Heart right ventricle (tissue), 16 donors: ENCODE measurements at regions not wholly inside any gene's neighbourhood (a gene's known extent, or its start where the extent isn't known, plus 50 kb on each side); places are given as distances from the start of the nearest gene placed in this dataset.

Source experiments
- ATAC-seq, 8 donors: fragments of 200-7000 bp; cut with Tn5 transposase; one replicate each; pipeline ENCODE4 v1.9.1; 2020; ENCODE audit warnings: mild to moderate bottlenecking in 8 of 8, moderate library complexity in 8 of 8, moderate number of reproducible peaks in 1 of 8
- DNase-seq, 2 donors: peaks; one replicate each; pipeline ENCODE4 v3.0.0-alpha.2; 2020
- H3K27ac ChIP-seq, 10 donors: fragments of 200-600 bp; sonication (generic) in 2 of 10; one replicate each; pipeline versions ENCODE4 v1.5.0 to v1.8.0; 2020 to 2022; ENCODE audit warnings: mild to moderate bottlenecking in 3 of 10
- H3K27me3 ChIP-seq, 7 donors: fragments of 200-600 bp; one replicate each; pipeline ENCODE4 v1.8.0; 2021 to 2022; ENCODE audit warnings: mild to moderate bottlenecking in 2 of 7
- H3K36me3 ChIP-seq, 9 donors: fragments of 200-600 bp; sonication (generic) in 1 of 9; one replicate each; pipeline versions ENCODE4 v1.5.0 to v1.8.0; 2020 to 2022; ENCODE audit warnings: mild to moderate bottlenecking in 2 of 9
- H3K4me1 ChIP-seq, 9 donors: fragments of 200-600 bp; sonication (generic) in 1 of 9; one replicate each; pipeline versions ENCODE4 v1.5.0 to v1.8.0; 2020 to 2022; ENCODE audit warnings: mild to moderate bottlenecking in 4 of 9
- H3K4me3 ChIP-seq, 10 donors: fragments of 200-600 bp; sonication (generic) in 2 of 10; one replicate each; pipeline versions ENCODE4 v1.5.0 to v1.8.0; 2020 to 2022; ENCODE audit warnings: mild to moderate bottlenecking in 7 of 10, moderate library complexity in 2 of 10
- H3K9me3 ChIP-seq, 11 donors: fragments of 200-600 bp in 10 of 11; sonication (generic) in 2 of 11; one replicate each; pipeline versions ENCODE4 v1.5.0 to v1.8.0; 2013 to 2022; ENCODE audit warnings: mild to moderate bottlenecking in 2 of 11, control low read depth in 1 of 11, moderate library complexity in 1 of 11
- WGBS, 2 donors: extraction: QIAGEN DNeasy Blood & Tissue Kit; methylation state at CpG; one replicate each; pipeline ENCODE4 v1.1.7; 2013; ENCODE audit warnings: inconsistent platforms in 1 of 2; 5-methylcytosine and 5-hydroxymethylcytosine counted together
- intact Hi-C, 10 donors: fragments of 100-400 bp; cut with DNase I; formaldehyde crosslinking; loops; one replicate each; pipeline versions ENCODE4 v1.11.1 to v1.14.2; 2022
- TF ChIP-seq, protein P1 (sequence below), 9 donors: fragments of 200-600 bp; sonication (generic) in 2 of 9; IDR thresholded peaks; one replicate each; pipeline versions ENCODE4 v1.5.0 to v1.8.0; 2021 to 2022; ENCODE audit warnings: antibody characterized with exemption in 9 of 9, mild to moderate bottlenecking in 5 of 9, moderate library complexity in 1 of 9
- donor health status: Arrhythmogenic right ventricular cardiomyopathy.
- donor health status: ischemic (EF 13 %, LVEDD 7.1; RV severe dilation, severe dysfunction).
- donor health status: healthy with polysubstance abuse.
- donor health status: DM: no; HTN: yes; CAD: no.
- donor health status: DM: no; HTN: no; CAD: no.
- donor health status: ischemic (EF 25% LVEDD 6.9; RV normal size, moderate dysfunction).
- donor health status: ischemic (EF 25% LVEDD 5.7; RV mildly dilated, moderate dysfunction).
- donor health status: healthy.
- donor health status: DM: yes; HTN: yes; CAD: no.
- donor health status: Ischemic cardiomyopathy.
- donor health status: ischemic (EF 35%, LVEDD 5.7; RV mildly dilated, moderate dysfunction).
- donor health status: nonischemic (EF 11% LVEDD 7.7; RV severe dilation, severe dysfunction).
- donor health status: DM: yes; HTN: yes; CAD: no.
- donor health status: PGD.
- donor health status: ischemic (EF 29% LVEDD 5.4; RV normal size, mild dysfunction).
- donor health status: nonischemic (EF 23%, LVEDD 6.1; RV moderate dilation, normal function).

DNA sequence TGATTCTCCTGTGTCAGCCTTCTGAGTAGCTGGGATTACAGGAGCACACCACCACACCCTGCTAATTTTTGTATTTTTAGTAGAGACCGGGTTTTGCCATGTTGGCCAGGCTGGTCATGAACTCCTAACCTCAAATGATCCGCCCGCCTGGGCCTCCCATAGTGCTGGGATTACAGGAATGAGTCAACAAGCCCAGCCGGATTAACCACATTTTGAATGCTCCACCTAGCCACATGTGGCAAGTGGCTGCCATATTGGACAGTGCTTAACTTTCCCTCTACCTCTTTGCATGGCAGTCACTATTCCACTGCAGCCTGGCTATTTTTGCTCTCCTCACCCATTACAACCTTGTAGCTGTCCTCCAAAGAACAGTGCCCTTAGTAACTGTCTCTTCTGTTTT, 160.1 kb downstream of the GATA3 start:
- Histone ChIP-seq H3K36me3 (no peaks in the 10 kb centered on the region), H3K4me3 (no peak overlapping the region), H3K9me3 (peaks cover 0 to 11% (median 0%) of the 10 kb centered on the region in 11 donors), H3K4me1 (no peaks in the 10 kb centered on the region), H3K27ac (no peak overlapping the region), H3K27me3 (peaks cover 0 to 6% (median 0%) of the 10 kb centered on the region in 7 donors)
- no peak for ATAC-seq
- DNase-seq, result no peak
- 93 to 95% methylated on average over 4 of the region's 4 CpGs for WGBS, 2 donors
- TF ChIP-seq, protein P1, sequence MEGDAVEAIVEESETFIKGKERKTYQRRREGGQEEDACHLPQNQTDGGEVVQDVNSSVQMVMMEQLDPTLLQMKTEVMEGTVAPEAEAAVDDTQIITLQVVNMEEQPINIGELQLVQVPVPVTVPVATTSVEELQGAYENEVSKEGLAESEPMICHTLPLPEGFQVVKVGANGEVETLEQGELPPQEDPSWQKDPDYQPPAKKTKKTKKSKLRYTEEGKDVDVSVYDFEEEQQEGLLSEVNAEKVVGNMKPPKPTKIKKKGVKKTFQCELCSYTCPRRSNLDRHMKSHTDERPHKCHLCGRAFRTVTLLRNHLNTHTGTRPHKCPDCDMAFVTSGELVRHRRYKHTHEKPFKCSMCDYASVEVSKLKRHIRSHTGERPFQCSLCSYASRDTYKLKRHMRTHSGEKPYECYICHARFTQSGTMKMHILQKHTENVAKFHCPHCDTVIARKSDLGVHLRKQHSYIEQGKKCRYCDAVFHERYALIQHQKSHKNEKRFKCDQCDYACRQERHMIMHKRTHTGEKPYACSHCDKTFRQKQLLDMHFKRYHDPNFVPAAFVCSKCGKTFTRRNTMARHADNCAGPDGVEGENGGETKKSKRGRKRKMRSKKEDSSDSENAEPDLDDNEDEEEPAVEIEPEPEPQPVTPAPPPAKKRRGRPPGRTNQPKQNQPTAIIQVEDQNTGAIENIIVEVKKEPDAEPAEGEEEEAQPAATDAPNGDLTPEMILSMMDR (IDR thresholded peaks at IDR 0.05), result no peak
- intact Hi-C loops, result no loop called here

DNA sequence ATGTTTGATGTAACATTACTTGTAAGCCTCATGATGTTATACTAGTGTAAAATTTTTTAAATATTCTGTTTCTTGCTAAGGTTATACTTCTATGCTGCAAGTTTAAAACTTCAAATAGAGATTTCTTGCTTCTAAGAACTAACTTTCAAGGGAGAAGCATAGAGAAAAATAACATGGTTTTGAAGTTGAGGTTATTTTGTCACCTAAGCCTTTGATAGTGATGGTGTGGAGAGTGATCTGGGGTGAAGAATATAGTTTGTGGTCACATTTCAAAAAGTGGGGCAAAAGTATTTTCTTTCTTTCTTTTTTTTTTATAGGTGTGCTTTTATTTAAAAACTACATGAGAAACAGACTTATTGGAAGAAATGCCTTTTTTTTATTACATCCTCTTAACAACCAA, 162.4 kb downstream of the GATA3 start:
- H3K9me3 ChIP-seq, result peaks cover 0 to 11% (median 0%) of the 10 kb centered on the region in 11 donors
- intact Hi-C loops, result no loop called here
- ATAC-seq, result no peak
- peaks cover 0 to 2% (median 0%) of the 10 kb centered on the region in 7 donors for H3K27me3 ChIP-seq
- no peaks in the 10 kb centered on the region for H3K36me3 ChIP-seq
- no peak for DNase-seq
- H3K27ac ChIP-seq, result no peak overlapping the region
- TF ChIP-seq, protein P1 (IDR thresholded peaks at IDR 0.05), result no peak
- no peak overlapping the region for H3K4me3 ChIP-seq
- peaks cover 0 to 4% (median 0%) of the 10 kb centered on the region in 9 donors for H3K4me1 ChIP-seq

DNA sequence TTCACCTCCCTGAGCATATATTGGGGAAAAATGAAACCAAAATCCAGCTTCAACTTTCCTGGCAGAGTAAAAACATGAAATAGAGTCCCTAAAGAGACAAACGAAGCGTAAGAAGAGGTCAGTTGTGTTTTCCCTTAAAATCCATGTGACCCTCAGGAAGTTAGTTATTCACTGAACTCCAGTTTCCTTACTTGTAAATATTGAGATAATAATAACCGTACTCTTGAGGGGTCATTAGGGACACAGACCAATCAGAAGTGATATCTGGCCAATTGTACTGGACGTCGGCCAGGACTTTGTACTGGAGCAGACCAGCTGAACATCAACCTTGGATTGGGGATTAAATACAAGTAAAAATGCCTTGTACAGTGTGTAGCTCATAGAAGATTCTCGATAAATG, 167.0 kb downstream of the GATA3 start:
- Histone ChIP-seq H3K27me3 (no peaks in the 10 kb centered on the region), H3K36me3 (no peaks in the 10 kb centered on the region), H3K4me1 (peaks cover 0 to 6% (median 0%) of the 10 kb centered on the region in 9 donors), H3K4me3 (peak overlapping the region in 5 of 10 donors; percentile 21 to 33 (median 25)), H3K27ac (peak overlapping the region in 5 of 10 donors; percentile 0 to 23 (median 16)), H3K9me3 (peaks cover 0 to 11% (median 0%) of the 10 kb centered on the region in 11 donors)
- WGBS, 2 donors, result 39 to 46% methylated on average over 6 of the region's 6 CpGs
- intact Hi-C loops, result no loop called here
- TF ChIP-seq, protein P1 (IDR thresholded peaks at IDR 0.05), result no peak
- DNase-seq (peak in 1 of 2 donors; percentile 38), ATAC-seq (peak in 6 of 8 donors; percentile 27 to 78 (median 64))

DNA sequence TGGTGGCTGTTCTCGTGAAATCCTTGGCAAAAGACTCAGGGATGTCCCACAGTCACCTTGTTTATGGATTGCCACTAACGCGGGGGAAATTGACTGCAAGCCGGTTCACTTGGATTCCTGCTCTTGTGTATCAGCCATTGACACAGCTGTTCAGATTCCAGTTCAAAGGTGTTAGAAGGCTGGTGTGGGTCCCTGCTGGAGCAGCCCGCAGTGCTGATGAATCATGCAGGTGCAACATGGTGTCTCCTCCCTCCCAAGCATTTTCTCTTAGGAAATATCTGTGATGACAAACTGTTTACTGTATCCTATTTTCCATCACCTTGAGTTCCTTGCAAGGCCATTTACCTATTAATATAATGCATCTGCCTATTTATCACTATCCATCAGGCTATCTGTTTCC, 170.1 kb downstream of the GATA3 start:
- DNase-seq (no peak), ATAC-seq (no peak)
- no peaks in the 10 kb centered on the region for H3K36me3 ChIP-seq
- TF ChIP-seq, protein P1 (IDR thresholded peaks at IDR 0.05), result no peak
- H3K4me3 ChIP-seq, result no peak overlapping the region
- no peaks in the 10 kb centered on the region for H3K27me3 ChIP-seq
- intact Hi-C loops, result no loop called here
- 73 to 76% methylated on average over 5 of the region's 5 CpGs for WGBS, 2 donors
- no peaks in the 10 kb centered on the region for H3K9me3 ChIP-seq
- H3K27ac ChIP-seq, result no peak overlapping the region
- H3K4me1 ChIP-seq, result peaks cover 0 to 6% (median 0%) of the 10 kb centered on the region in 9 donors
